NCI-H526 (cell line): ENCODE measurements at regions not wholly inside any gene's neighbourhood (a gene's known extent, or its start where the extent isn't known, plus 50 kb on each side); places are given as distances from the start of the nearest gene placed in this dataset.

ENCODE experiments used
- DNase-seq, 2 experiments: peaks; one replicate each; lab custom pipeline; 2025; lab: John Stamatoyannopoulos, UW

DNA sequence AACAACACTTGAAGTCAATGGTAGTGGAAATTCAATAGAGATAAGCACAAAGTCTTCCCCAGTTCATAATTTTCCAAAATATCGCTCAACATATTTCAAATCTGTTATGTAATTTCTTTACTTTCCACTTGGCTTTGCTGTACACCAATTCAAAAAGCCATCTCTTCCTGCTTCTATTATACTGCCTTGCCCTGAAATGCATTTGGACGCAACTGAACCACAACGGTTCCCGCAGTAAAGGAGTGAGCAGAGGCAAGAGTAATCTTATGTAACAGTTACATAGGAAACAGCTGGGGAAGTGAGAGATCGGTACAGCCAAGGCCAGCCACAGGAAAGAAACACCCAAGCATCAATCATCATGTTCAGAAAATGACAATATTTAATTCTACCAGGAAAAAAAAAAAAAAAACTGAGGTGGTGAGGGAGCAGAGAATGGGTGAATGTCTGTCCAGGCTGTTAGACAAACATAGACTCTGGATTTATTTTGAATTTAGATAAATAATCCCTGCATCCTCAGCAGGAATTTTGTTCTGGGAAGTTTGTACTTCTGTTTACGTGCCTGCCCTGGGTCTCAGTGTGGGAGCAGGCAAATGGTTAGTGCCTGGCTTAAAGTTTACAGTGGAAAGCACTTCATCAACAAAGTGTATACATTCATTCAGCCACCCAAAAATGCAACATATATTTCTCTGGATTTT, 392.2 kb downstream of the ETS1 start:
- no peak for DNase-seq

DNA sequence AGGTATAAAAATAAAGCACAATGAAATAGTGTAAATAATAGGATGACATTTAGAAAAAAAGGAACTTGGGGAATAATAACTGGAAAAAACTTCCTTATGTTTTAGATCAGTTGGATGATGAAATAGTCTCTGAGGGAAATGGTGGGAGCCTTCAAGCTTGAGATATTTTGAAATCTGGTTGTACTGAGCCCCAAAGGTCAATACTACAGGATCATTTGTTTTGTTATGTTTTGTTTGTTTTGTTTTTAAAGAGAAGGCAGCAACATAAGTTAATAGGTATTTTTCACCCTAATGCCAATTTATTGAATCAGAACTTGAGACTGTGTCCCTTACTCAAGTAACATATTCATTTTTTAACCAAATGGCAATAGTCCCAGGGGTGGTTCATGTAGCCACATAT, 393.1 kb downstream of the ETS1 start:
- DNase-seq: no peak

DNA sequence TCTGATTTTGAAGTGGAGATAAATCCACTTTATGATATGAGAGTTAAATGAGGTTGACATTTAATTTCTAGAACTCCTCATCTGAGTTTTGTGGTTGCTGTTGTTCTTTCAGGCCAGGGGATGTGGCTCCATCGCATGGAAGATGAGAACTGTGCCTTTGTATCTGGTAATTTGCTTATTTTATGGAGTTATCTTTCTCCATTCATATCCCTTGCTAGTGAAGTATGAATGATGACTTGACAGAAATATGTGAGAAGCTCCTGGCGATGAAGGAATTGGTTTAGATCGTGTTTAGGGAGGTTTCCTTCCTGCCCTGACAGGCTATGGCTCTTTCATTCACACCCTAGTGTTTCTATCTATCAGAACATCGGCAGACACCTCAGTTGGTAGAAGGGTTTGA, 393.7 kb downstream of the ETS1 start:
- DNase-seq: peak in 1 of 2 experiments; percentile 30

DNA sequence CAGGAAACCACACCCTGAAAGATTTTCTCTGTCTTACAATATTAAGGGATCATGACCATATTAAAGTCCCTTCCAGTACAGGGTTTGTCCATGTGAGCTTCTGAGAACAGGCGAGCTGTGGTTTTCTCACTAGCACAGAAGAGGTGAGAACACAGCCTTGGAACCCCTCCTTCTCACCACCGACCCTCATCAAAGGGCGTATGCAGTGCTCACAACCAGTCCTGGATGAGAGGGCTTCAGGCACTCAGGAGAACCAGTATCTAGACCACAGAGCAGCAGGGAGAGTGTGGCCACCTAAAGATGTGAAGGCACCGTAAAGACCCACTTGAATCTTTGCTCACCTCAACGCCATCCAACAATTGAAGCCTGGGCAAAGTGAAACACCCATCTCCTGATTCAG, 397.0 kb downstream of the ETS1 start:
- DNase-seq: no peak

DNA sequence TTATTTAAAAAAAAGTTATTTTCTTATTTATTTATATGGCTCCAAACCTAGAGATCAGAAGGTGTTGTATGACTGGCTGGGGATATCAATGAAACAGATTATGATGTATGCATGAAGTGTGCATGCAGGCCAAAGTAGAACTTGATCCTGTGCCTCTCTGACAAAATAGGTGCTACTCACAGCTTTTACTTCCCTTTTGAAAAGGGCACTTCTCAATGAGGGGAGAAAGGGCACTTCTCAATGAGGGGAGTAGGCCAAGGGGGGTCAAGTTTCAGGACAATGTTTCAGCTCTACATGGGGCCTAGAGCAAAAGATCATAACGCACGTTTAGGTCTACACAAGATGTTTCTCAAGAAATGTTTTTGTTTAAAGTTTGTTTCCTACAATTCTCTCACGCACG, 397.5 kb downstream of the ETS1 start:
- DNase-seq: no peak

DNA sequence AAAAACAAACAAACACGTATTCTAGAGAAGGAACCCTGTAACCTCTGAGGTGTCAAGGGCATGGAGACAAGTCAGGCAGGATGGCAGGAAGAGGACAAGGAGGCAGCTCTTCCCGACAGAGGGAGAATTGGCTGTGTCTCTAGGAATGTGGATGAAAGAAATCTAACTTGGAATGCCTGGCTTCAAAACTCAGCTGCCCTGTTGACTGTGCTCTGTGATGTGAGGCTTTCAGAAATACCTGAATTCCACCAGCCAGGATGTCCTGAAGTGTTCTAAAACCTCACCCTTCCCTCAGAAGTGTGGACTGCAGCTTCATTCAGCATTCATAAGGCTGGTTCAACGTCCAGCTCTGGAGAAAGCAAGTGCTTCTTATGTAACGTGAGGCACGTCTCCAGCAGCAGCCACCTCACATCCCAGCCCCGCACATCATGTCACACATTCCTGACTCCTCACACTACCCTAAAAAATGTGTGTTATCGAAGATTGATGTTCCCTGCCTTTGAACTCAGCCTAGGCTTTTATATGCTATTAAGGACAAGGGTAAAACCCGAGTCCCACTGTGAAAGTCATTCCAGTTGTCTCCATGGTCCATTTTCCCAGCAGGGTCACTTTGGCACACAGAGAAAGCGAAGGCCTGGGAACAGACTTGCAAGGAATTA, 398.9 kb downstream of the ETS1 start:
- DNase-seq: no peak

DNA sequence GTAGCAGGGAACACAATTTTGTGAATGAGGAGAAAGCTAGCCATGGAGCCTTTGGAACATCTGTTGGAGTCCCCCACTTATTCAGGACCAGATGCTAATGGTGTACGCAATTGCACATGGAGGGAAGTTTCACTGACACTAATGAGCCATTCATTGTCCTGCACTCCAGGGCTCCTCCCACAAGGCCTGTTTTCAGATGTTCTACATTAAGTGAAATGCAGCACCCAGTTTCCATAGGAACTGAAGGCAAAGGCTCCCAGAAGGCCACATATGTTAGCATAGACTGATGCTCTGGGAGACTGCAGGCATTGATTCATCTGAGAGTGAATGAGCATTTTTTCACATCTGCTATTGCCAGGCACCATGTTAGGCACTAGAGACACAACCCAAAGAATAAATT, 399.5 kb downstream of the ETS1 start:
- DNase-seq: no peak

DNA sequence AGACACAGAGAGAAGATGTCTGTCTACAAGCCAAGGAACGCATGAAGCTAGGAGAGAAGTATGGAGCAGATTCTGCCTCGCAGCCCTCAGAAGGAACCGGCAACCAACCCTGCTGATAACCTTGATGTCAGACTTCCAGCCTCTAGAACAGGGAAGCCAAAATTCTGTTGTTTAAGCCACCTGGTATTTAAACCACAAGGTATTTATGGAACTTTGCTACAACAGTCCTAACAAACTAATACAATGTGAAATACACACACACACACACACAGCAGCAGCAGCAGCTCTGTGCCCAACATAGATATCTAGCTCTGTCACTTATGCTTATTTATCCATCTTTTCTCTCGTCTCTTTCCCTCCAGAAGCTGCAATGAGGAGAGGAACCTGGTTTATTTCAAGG, 400.0 kb downstream of the ETS1 start:
- no peak for DNase-seq

DNA sequence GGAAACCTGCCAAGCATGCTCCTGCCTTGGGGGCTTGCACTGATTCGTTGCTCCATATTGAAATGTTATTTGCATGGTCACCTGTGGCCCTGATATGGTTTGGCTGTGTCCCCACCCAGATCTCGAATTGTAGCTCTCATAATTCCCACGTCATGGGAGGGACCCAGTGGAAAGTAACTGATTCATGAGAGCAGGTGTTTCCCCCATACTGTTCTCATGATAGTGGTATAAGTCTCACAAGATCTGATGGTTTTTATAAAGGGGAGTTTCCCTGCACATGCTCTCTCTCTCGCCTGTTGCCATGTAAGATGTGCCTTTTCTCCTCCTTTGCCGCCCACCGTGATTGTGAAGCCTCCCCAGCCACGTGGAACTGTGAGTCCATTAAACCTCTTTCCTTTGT, 402.4 kb downstream of the ETS1 start:
- DNase-seq: no peak

DNA sequence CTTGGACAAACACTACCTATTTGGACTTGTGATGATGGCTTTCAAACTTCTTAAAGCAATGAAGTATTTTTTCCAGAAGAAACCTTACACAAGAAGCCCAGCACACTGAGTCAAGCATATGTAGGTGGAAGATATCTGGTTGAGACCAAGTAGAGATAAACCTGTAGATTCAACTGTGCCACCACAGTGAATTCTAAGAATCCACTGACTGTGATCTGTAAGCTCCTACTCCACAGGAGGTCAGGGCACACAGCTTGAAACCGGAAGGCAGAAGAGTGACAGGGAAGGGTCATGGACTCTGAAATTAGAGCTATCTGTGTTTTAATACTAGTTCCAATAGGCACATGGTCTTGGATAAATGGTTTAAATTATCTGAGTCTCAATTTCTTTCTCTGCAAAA, 404.5 kb downstream of the ETS1 start:
- no peak for DNase-seq

DNA sequence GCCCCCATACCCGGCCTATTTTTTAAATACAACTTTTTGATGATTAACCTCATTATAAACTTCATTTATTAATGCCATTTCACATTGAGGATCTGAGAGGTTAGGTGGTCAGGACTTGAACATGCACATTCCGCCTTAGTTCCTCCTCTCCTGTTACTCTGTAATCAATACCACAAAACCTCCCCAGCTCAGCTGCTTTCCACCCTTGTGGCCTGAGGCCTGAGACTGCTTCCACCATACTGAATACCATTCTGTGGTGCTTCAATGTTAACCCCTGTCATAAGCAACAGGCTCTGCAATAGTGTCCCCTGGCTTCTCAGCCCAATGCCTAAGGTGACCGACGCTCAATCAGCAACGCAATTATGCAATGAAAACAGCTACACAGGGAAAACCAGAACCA, 405.4 kb downstream of the ETS1 start:
- DNase-seq: no peak

DNA sequence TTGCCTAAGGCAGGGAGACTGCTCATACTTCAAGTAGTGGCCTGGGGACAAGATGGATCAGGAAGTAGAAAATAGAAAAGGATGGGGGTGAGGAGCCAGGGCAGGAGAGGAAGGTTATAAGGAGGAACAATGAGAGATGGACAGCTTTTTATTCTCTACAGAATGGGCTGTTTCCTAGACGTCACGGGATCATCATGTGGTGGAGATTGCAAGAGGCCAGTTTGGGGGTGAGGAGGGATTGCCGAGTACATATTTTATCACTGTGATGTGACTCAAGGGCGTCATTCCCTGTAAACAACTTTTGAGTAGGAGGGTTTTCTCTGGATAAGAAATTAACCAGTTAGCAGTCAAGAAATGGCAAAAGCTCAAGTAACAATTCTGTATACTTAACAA, 406.3 kb downstream of the ETS1 start:
- DNase-seq: no peak

DNA sequence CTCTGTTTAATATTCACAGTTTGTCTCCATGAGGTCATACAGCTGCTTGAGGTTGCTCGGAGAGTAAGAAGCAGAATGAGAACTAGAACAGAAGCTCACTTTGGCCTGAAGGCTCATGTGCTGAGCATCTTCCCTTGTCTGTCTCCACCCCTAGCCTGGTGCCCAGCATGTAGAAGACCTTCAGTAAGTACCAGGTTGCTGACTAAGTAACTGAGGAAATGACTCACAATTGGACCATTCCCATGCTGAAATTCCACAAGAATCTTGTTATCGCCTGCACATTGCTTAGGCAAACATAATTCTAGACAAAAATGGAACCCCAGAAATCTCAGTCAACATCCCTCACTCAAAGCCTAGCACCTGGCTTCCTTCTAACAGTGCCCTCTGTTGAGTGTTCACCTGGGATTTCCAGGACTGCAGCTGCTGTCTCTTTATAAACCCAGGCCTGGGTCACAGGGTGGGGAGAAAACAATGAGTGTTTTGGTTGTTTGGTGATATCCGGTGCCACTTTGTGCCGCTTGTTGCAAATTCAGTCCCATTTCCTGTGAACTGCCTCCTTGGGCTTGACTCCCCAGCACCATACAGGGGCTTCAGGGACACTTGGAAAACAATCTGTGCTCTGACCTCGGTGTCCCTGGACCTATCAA, 406.8 kb downstream of the ETS1 start:
- no peak for DNase-seq

DNA sequence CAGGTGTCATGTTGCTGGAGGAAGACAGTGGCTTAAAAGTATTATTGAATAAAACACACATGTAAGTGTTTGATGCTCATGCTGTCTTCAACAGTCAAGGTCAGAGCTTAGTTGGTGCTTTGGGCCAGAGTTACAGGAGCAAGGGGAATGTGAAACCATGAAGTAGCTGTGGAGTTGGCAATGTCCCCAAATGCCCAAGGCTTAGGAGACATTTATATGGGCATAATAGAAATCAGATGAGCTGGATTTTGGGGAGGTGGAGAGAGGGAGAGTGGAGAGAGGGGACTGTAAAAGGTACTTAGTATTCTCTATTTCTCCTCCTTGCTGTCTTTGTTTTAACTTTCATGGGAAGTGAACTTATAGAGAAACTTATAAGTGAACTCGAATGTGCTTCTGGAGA, 407.8 kb downstream of the ETS1 start:
- DNase-seq: no peak

DNA sequence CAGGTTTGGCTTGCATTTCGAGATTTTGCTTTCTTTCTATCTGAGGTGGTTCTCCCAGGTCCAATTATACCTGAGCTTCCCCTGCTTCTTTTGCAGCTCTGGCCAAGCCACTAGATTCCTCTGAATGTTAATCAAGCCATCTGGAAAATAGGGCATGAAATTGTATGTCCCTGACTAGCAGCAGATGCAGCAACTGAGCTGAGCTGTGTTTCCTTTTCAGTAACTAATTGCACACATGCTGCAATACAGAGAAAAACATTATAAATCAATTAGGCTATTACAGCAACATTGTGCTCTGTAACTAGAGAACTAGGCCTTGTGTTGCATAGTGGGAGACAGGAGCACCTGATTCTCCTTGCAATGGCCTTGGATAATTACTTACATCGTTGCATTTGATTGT, 408.3 kb downstream of the ETS1 start:
- no peak for DNase-seq

DNA sequence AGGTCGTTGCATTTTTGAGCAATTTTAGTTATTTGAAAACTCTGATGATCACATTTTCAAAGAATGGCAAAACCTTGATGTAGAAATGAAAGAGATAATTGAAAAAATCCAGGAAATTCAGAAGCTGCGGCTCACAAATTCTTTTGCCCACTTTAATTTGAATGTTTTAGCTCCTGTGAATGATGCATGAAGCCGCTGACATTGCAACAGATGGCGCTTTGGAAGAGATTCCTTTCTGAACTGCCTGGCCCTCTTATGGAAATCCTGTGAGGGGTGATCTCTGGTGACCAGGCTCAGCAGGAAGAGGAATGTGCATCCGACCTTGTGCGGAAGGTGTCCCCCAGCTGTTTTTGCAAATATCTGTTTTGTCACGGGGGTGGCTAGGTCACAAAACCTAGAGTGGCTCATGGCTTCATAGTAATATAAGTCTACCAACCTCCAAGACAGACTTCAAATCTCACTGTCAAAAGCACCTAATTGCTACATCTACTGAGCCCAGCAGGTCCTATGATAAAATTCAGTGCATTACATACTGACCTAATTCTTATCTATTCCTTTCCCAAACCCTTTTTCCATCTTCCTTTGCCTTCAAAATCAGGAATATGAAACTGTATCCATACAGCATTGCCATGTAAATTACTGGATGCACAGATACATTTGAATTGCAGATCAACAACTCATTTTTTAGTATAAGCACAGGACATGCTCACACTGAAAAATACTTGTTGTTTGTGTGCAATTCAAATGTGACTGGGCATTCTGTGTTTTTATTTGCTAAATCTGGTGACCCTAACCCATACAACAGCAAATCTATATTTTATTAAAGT, 412.7 kb downstream of the ETS1 start:
- peak; percentile 80 to 94 for DNase-seq

DNA sequence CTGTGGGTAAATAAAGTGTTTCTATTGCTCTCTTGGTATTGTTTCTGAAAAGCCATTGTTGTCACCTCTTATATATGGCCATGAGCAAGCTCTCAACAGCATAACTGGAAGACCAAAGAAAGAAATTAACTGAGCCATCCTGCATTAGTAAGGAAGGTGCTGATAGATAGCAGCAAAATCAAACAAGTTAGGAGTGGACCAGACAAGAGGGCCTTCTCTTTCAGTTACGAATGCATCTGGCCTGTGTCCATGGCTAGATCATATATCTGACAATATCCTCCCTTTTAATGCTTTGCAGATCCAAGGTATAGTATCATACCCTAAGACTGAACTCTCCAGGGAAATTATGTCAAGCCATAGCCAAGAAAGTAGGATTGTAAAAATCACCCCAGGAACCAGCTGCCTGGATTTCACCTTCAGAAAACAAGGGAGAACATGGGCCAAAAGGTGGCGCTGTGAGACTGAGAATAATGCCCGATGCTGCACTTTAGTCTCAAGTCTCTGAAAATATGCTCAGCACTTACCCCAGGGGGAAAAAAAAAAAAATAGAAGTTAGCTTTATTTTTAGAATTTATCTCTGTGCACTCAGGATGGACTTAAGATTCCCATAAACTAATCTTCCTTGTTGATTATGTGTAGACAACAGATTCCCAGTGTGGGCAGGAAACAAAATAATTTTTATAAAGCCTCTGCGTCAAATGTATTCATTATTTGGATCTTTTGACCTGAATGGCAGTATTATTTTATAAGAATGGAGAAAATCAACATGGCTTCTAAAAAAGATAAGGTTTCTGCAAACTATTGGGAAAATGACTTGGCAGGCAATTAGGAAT, 415.1 kb downstream of the ETS1 start:
- peak; percentile 71 to 96 for DNase-seq

DNA sequence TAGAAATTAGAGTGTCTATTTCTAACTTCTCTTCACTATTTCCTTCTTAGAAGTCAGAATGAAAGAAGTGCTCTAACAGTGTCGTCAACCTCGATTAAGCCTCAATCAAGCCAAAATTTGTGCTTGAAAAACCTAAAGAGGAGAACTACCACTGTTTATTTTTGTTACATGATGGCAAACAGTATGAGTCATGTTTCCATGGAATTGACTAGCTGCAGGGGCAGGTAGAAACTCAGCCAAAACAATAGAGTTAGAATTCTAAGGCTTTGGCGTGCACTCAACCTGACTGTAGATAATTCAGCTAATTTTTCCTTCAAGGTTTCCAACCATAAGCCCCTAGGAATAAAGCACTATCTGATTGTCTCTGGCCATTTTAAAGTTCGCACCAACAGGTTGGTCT, 415.9 kb downstream of the ETS1 start:
- DNase-seq: no peak

DNA sequence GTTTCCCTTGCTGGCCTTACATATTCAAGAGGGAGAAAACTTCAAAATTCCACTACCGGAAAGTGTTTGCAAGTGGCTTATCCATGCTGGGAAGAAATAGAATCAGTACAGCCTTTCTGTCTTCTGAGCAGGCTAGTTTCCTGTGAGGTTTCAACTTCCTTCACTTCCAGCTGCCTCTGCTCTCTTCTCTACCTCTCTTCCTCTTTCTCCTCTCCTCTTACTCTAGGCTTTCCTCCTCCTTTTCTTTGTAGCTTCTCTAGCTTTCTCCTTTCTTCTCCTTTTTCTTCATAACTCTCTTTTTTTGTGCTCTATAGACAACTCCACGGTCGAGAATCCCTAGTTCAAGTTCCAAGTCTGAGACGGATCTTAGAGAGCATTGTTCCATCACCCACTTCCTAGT, 421.8 kb downstream of the ETS1 start:
- no peak for DNase-seq

DNA sequence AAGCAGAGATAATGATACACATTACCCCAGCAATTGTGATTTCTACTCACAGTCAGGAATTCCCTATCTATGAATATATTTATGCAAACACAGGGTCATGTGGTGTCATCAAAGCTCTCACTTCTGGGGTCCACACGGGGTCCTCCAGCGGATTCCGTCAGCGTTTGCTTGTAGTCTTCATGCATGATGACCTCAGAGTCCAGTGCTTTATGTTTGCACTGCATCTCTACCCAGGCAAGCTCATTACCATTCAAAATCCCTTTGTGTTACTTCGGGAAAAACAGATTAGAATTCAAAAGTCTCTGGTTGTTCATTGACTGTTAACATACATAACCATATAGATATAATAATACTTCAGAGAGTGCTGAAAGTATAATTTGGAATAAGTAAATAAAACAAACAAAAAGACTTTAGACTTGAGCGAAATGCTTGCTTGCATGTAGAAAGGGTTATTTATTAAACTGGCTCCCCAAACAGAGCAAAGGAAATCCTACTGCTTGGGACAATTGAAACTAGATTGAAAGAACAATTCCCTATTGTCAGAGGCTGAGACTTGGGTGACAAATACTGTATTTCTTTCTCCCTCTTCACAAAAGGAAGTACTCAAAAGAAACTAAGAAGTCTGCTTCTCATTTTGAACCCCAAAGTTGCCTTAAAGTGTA, 423.1 kb downstream of the ETS1 start:
- no peak for DNase-seq

DNA sequence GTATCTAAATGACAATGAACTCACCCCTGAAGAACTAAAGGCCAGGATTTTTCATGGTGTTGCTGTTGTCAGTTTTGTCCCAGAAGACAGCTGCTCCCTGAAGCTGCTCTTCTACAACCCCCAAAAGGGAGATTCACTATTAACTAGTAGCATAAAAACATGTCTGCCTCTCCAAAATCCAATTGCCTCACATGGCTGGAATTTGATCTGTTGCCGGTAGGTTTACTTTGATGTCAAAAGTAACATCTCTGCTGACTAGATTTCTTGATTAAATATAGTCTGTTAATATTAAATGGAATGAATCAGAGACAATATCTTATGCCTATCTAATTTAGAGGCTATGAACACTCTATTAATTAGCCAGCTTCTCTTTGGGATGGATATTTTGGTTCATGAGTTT, 425.4 kb downstream of the ETS1 start:
- DNase-seq: no peak
